Transverse colon (tissue), 3 donors: ENCODE measurements at regions not wholly inside any gene's neighbourhood (a gene's known extent, or its start where the extent isn't known, plus 50 kb on each side); places are given as distances from the start of the nearest gene placed in this dataset.

Source experiments
- EP300 ChIP-seq: sonication (generic); formaldehyde crosslinking; IDR thresholded peaks from one replicate; pipeline ENCODE4 v1.6.1; 2017; ENCODE audit warnings: antibody characterized with exemption, low read depth
- POLR2AphosphoS5 ChIP-seq, 3 donors: sonication (generic); formaldehyde crosslinking; IDR thresholded peaks; one replicate each; pipeline ENCODE4 v1.6.1; 2016; ENCODE audit warnings: antibody characterized with exemption in 3 of 3

DNA sequence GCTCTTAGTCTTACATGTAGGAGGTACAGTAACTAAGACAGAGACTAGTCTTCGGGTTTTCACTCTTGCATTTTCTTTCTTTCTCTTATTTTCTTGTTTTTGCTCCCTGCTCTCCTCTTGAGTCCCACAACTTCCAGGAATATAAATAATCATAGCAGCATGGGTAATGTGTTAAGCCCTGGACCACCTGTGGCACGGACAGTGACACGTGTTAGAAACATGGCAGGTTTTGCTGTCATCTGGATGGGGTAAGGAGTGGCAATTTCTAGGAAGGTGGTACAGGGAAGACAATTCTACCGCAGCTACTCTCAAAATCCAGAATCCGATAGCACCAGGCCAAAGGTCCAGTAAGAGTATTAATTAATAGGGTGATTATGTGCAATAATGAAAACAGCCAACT is 237.5 kb upstream of the FAM98A start:
- TF ChIP-seq EP300 = no peak
- no peak for TF ChIP-seq POLR2AphosphoS5 (IDR thresholded peaks at IDR 0.05)
